22Rv1 (cell line): ENCODE measurements at regions not wholly inside any gene's neighbourhood (a gene's known extent, or its start where the extent isn't known, plus 50 kb on each side); places are given as distances from the start of the nearest gene placed in this dataset.

ENCODE experiments used
- CTCF ChIP-seq: fragments of 450-650 bp; IDR thresholded peaks from 2 replicates; pipeline ENCODE4 v1.5.1; 2017; ENCODE audit warnings: mild to moderate bottlenecking
- ZFX ChIP-seq: fragments of 450-650 bp; IDR thresholded peaks from 2 replicates; pipeline ENCODE4 v1.6.1; 2017; ENCODE audit warnings: antibody characterized with exemption, borderline replicate concordance

DNA sequence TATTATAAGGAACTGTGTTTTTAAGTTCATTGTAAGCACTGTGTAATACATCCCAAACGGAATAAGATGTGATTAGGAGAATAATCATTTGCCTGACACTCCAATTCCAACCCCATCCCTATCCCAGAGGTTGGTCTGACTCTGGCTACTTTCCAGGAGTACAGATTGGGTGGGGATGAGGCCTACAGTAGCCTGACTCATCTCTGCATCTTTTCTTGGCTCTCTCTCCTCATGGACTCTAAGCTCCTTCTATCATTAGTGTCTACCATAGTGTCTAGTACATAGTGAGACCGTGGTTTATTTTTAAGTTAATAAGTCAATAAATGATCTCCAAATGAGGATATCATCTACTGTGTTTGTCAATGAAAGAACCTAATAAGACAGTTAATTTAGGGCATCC, 92.2 kb upstream of the CNKSR3 start:
- TF ChIP-seq CTCF = no peak
- no peak for TF ChIP-seq ZFX
